Midbrain (tissue), 1 donor: ENCODE measurements at regions not wholly inside any gene's neighbourhood (a gene's known extent, or its start where the extent isn't known, plus 50 kb on each side); places are given as distances from the start of the nearest gene placed in this dataset.

Experiments
- DNase-seq: peaks from one replicate; lab custom pipeline; 2025; lab: John Stamatoyannopoulos, UW

DNA sequence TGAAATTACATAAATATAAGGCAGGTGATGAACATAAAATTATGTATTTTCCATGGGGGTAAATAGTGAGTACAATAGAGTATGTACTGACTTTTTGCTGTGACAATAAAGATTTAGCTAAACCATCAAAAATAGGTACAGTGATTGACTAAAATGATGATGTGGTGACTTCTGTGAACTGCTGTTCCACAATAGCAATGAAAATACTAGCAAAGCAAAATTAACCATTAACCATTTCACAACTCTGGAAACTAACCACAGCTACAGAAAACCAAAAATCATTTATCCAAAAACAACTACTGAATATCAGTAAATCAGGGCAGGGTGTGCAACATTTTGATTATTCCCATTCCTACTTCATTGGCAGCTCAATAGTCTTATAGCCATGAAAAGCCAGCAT lies 161.4 kb upstream of the GYPC start:
- DNase-seq = no peak

DNA sequence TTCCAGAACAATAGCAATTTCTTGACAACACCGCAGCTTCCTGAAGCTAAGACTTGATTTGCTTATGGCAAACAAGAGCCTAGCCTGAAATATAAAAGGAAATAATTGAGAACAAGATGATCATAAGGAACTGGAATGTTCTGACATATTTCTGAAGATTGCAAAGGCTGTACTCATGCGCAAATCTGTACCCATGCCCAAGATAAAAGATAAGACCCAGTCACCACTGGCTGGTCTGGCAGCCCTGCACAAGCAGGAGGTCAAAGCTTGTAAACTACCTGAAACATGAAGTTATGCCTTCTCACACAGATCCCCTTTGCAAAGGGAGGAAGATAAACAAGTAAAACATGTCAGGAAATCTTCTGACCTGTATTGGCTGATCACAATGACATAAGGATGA lies 160.8 kb upstream of the GYPC start:
- no peak for DNase-seq

DNA sequence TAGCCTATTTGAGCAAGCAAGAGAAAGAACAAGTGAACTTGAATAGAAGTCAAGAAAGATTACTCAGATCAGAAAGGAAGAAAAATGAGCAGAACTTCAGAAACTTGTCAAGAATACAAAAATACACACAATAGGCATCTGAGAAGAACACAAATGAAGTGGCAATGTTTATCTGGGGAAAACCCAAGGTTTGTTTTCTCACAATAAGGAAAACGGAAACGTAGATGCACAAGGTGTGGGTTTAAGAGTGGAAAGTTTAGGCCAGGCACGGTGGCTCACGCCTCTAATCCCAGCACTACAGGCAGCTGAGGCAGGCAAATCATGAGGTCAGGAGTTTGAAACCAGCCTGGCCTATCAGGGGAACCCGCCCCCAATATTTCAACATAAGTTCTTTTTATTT lies 159.5 kb upstream of the GYPC start:
- DNase-seq = no peak

DNA sequence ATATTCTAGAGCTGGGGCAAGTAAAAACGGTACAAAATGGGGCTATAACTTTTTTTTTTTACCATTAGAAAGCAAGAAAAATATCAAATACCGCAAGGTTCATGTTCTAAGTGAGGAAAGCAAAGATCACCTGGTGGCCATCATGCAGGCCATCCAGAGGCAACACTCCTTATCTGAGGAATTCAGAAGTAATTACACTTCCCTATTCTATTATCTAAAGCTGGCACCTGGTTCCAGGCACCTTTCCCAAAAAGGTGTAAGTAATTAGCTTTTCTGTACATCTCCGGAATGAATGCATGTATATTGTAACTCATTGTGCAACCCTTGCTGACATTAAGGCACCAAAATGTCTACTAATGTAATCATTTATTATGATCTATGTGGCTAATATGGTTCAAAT lies 152.5 kb upstream of the GYPC start:
- no peak for DNase-seq

DNA sequence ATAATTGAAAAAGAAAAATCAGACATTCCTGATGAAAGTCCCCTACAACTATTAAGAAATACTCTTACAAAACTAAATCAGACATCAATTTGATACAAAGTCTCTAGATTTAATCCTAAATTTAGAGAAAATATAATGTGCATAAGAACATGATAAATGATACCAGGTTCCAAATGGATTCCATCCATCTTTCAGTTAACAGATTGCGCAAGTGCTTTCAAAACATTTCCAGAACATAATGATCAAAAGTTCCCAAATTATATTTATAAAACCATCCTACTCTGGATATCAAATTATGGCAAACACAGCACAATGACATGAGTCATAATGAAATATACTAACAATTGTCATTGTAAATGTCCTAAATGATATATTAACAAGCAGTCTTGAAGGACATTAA lies 151.0 kb upstream of the GYPC start:
- no peak for DNase-seq

DNA sequence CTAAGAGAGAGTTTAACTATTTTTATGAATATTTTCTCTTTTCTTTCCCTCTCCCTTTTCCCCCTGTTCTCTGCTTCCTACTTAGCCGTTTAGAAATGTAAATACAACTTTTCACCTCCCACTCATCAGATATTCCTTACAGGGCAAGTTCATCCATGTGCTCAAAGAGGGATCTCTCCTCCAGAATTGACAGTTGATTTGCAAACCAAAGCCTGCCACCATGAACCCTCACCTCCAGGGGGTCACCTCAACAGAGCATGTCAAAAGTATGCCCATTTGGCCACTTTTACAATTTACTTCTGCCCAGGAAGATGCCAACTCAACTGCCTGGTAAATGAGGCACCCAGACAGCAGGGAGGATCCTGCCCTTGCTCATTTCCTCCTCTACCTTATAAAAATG lies 149.2 kb upstream of the GYPC start:
- DNase-seq = no peak

DNA sequence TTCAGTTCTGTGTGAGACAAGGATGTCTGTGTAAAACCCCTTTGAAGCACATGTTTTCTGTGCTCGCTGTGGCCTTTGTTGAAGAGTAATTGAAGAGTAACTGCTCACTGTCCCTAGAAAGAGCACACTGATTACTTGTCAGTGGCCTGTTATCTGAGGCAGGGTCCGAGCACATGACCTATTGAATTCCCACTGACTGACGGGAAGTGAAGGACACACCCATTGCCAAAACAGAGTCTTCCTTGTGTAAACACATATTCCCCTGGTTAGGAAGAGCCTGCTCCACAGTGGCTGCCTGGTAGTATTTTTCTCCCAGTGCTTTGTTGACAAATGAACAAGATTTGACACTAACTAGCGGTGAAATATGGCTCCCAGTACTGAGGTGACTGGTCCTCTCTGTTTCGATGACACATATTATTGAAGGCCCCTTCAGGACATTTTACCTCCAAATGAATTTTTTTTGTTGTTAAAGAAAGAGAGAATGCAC lies 148.5 kb upstream of the GYPC start:
- DNase-seq = no peak

DNA sequence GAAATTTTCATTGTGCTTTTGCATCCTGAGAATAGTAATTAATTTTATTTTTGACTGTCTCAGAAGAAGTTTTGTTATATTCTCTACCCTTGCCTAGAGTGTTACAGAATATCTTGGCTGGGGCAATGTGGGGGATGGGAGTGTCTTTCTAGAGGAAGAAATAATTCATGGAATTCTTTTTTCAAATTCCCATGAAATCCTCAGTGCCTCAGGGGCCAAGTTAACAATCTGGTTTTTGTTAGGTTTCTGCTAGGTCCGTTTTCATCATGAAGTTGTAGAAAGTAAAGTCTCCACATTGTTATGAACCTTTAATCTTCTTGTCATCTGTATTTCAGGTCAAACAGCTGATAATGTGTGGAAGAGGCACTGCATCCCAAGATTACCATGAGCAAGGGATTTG lies 145.6 kb upstream of the GYPC start:
- DNase-seq = no peak

DNA sequence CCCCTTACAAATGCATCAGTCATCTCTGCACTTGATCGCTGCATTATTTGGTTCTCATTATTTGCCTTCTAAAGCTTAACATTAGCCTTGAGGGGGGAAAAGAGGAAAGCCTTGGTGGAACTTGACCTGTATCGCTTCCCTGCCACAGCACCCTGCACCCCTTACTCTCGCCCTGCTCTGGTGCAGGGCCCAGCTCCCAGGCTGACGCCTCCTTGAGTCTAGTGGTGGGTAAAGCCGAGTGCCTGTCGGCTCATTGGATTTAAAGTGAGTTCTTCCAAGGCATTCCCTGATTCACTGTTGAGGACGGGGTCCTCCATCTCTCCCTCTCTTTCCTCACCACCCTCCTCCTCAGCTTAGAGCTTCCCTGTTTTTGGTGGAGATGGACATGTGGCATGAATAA lies 145.0 kb upstream of the GYPC start:
- DNase-seq = no peak

DNA sequence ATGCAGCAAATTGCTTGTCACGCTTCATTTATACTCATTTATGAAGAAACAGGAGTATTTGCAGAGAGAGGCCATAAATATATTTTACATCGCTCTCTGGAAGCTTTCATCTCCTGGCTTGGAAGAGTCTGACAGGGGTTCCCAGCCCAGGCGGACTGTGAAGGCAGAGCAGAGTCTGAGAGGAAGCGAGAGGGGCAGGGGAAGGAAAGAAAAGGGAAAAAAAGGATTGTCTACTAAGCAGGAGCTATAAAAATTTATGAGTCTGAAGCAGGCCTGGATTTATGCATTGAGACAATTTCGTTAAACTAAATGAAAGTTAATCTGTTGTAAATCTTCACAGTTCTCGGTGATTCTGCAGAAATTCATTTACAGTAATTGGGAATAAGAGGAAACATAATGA lies 143.9 kb upstream of the GYPC start:
- DNase-seq = no peak

DNA sequence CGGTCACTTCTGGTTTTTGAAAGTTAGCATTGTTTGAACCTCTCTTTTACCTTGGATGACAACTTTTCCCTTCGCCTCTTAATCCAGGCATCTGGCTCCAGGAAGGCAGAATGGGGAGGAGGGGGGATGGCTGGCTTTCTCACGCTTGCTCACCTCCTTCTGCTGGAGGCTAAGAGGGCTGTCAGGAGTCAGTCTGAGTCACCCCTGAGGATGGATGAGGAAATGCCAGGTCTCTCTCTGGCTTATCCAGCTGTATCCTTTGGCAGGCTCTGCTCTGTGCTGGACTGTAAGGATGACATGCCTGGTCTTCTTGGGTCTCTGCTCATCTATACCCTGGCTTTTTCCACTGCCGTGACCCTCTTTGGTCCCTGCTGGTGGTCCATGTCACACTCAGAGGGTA lies 142.9 kb upstream of the GYPC start:
- no peak for DNase-seq

DNA sequence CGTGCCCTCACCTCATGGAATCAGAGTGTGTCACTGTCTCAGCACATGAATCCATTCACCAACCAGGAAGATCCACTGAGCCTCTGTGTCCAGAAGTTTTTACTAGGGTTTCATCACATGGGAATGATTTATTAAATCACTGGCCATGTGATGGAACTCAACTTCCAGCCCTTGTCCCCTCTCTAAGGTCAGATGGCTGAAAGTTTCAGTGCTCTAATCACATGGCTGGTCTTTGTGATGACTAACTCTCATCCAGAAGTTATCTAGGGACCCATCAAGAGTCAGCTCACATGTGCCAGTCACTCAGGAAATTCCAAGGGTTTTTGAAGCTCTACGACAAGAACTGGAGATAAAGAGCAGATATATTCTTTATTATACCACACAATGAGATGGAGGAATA lies 140.5 kb upstream of the GYPC start:
- DNase-seq = no peak

DNA sequence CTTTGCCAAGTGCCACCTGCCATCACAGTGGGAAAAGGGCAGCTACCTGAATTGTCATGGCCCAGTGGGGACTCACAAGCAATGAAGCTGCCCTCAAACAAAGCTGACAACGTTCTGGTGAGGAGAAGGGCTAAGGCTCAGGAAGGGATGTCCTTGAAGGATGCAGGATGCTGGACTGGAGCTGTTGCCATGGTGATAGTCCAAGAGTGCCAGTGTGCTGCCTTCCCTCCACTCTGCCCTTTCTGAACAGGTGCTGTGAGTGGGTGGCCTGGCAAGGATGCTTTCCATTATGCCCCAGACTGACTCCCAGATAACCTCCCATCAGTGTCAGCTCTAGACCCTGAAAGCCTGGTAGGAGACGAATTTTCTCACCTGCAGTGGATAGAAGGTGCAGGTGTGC lies 137.8 kb upstream of the GYPC start:
- DNase-seq = no peak

DNA sequence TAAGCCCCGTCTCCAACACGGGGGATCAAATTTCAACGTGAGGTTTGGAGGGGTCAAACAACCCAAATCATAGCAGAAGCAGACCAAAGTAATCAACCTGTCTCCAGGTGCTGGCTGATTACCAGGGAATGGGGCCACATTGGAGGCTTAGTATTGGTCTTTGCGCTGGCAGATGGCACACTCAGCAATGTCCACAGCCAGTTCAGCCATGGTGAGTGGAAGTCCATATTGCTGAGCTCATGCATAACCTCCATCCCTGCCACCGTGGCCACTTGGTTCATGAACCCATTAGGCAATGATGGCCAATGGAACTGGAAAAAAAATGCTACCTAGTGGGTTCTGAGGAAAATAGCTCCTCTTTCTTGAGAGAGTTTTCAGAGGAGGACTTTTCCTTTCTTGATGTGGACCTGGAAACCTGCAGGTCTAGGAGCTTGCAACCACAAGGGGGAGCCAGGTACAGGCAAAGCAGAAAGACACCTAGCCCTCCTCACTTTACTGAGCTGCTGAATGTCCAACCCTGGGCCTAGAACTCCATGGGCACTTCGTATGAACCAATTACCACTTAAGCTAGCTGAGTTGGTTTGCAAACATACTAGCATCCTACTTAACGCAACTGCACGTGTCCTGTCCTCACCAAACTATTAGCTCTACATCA lies 128.0 kb upstream of the GYPC start:
- no peak for DNase-seq

DNA sequence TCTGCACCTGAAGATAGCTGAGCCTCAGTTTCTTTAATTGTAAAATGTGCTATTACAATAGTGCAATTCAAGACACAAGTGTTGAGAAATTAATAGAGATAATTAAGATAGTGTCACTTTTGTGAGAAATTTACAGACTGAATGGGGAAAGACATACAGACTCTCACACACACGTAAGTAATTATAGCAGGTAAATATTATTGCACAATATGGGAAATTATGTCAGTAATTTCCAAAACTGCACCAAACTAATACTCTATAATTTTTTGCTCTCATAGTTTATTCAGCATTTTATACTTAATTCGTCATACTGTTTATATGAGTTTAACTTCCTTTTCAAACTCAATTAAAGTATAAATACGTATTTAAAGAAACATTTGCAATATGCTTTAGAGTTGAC lies 124.9 kb upstream of the GYPC start:
- DNase-seq = no peak

DNA sequence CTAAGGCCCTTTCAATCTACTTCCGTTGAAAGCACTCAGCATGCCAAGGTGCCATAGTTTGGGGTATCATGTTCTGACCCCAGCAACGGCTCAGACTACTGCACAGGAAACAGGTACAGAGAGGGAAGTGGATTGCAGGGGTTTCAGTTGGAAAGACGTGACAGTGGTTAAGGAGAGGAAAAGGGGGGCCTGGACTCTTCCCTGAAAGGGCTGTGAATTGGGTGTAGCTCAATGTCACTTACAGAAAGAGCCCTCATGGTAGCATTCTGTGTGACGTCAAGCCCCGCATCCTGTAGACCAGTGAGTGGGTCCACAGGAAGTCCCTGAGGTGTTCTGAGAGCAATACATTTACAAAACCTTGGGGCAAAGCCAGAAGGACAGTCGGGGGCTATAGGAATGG lies 121.5 kb upstream of the GYPC start:
- DNase-seq = no peak

DNA sequence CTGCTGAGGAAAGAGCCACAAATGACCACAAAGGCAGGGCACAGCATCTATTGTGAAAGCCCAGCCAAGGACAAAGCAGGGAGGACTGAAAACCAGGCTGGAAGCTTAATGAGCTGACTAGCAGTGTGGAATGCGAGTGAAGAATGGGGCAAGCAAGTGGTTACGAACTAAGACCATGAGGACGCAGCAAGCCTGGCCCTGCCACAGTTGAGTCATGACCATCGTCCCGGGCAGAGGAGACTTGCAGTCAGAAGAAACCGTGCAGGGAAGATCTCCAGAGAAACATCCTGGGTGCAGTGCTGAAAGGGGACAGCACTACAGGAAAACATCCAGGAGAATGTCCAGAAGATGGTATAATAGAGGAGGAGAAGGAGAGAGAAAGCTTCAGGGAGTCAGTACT lies 120.5 kb upstream of the GYPC start:
- DNase-seq = no peak

DNA sequence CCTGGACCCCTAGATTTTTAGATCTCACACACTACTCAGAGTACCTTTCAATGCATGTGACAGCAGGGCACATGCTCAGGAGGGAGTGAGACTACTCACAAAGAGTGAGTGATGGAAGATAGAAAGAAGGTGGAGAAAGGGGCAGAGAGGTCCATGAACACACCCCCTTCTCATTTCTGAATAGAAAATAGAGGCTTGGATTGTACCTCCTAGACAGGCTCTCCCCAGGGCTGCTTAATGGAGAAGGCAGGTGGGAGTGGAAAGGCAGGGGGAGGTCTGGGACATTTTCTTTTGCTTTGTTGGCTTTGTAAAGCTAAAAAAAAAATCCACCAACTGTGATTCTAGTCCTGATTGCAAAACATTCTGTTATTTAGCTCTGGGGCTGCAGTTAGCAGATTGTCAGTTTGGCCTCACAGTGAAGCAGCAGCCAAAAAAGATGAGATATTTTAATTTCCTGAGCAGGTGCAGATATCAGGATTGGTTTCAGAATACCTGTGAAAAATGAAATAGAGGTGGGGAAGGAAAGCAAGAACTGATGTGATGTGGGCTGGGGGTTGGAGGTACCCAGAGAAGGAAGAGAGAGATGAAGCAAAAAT lies 119.3 kb upstream of the GYPC start:
- DNase-seq = no peak

DNA sequence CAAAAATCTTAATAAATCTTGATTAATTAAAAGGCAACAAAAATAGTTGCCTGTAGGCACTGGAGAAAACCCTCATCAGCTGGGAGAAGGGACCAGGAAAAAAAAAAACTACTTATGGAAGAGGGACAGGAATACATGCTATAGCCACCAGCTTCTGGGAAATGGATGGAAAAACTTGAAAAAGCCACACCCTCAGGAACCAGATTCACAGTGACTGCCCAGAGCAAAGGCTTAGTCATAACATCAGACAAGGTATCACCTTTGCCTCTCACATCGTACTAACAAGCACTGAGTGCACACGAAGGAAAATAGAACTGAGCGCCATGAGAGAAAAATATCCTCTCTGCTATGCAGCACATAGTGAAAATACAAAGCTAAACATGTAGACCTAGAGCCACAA lies 116.9 kb upstream of the GYPC start:
- no peak for DNase-seq

DNA sequence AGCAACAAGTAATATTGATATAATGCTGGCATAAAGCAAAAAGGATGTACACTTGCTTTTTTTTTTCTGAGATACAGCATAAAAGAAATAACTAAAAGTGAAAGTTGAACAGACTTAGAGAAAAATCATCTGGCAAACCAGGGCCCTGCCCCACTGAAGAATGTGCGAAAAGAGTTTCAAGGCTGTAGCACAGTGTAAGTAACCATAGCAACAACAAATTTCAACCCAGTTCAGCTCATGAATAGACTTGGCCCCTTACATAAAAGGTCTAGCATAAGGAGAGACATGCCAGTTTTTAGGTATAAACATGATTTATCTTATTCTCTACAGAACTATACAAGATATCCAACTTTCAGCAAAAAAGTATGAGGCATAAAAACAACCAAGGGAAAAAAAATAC lies 113.7 kb upstream of the GYPC start:
- no peak for DNase-seq

DNA sequence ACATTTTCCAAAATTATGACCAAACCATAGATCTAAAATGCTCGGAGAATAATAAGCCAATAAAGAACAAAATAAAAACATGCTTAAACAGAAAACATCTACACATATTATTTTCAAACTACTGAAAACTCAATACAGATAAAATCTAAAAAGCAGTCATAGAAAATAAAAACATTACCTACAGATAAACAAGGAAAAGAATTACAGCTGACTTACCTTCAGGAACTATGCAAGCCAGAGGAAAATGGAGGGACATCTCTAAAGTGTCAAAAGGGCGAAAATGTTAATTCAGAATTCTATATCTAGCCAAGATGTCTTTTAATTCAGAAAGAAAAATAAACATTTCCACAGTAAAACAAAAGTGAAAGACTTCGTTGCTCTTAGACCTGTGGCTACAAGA lies 112.9 kb upstream of the GYPC start:
- DNase-seq = no peak

DNA sequence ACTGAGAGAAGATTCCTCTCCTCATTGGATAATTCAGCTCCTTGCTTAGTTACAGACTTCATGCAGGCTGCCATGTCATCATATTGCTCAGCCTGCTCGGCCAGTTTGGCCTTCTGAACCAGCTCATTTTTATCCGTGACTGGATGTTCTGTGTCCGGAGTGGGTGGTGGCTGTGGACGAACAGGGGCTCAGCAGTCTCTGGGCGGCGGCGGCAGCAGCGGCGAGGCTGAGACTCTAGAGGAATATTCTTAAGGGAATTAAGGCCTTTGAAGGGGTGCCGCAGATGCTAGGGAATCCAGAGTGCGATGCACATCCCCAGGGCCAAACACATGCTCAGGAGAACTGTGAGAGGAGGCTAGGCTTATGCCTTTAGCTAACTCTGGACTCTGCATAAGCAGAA lies 97.9 kb upstream of the GYPC start:
- no peak for DNase-seq

DNA sequence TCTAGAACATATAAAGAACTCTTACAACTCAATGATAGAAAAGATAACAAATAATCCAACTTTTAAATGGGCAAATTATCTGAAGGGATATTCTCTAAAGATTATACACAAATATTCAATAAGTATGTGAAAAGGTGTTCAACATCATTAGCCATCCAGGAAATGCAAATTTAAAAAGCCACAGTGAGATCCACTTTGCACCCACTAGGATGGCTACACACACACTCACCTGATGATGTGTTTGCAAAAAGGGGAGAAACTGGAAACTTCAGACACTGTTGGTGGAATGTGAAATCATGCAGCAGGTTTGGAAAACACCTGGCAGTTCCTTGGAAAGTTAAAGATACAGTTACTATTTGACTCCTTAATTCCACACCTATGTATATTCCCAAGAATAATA lies 87.2 kb upstream of the GYPC start:
- DNase-seq = no peak

DNA sequence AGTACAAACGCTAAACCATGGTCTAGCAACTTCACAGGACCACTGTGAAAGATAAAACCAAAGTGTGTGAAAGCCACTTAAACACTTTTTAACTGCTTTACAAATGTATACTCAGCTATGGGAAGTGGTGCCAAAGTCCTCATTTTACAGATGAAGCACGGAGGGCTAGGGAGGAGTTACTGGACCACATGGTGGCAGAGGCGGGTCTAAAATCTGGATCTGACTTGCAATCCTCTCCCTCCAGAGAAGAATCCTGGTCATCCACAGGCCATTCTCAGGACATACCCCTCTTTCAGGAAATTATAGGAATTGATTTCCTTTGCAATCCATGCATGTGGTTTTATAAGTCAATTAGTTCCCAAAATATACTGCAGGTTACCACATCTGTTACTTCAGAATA lies 84.6 kb upstream of the GYPC start:
- no peak for DNase-seq
